DOHH2 (cell line): ENCODE measurements at regions not wholly inside any gene's neighbourhood (a gene's known extent, or its start where the extent isn't known, plus 50 kb on each side); places are given as distances from the start of the nearest gene placed in this dataset.

ENCODE experiments used
- H3F3A ChIP-seq: fragments of 200-600 bp; sonication (generic), shearing (Covaris generic); 2 replicates; pipeline ENCODE4 v1.6.0; 2016; ENCODE audit warnings: antibody characterized with exemption, mild to moderate bottlenecking; ENCODE audit not compliant: control insufficient read depth, insufficient read depth
- H3K27ac ChIP-seq: fragments of 200-600 bp; sonication (generic); 2 replicates; pipeline ENCODE4 v1.5.1; 2014; ENCODE audit warnings: low read depth, mild to moderate bottlenecking, low read length, moderate library complexity
- H3K27me3 ChIP-seq: fragments of 200-600 bp; sonication (generic); 2 replicates; pipeline ENCODE4 v1.6.1; 2014; ENCODE audit warnings: mild to moderate bottlenecking, low read length, mixed read lengths; ENCODE audit not compliant: control insufficient read depth
- H3K36me3 ChIP-seq: fragments of 200-600 bp; sonication (generic); 2 replicates; pipeline ENCODE4 v1.6.1; 2014; ENCODE audit warnings: mild to moderate bottlenecking, low read length, moderate library complexity, mixed read lengths; ENCODE audit not compliant: control insufficient read depth
- H3K4me1 ChIP-seq: fragments of 200-600 bp; sonication (generic); 2 replicates; pipeline ENCODE4 v1.6.1; 2014; ENCODE audit warnings: mild to moderate bottlenecking, low read length, mixed read lengths; ENCODE audit not compliant: control insufficient read depth
- H3K4me2 ChIP-seq: fragments of 200-600 bp; sonication (generic); 2 replicates; pipeline ENCODE4 v1.6.0; 2014; ENCODE audit warnings: mild to moderate bottlenecking, low read length, moderate library complexity
- H3K4me3 ChIP-seq: fragments of 200-600 bp; sonication (generic); 2 replicates; pipeline ENCODE4 v1.5.1; 2014; ENCODE audit warnings: mild to moderate bottlenecking, low read length, mixed read lengths
- H3K79me2 ChIP-seq: fragments of 200-600 bp; sonication (generic); 2 replicates; pipeline ENCODE4 v1.6.1; 2014; ENCODE audit warnings: mild to moderate bottlenecking, low read length, mixed read lengths; ENCODE audit not compliant: control insufficient read depth
- H3K9me2 ChIP-seq: fragments of 200-600 bp; sonication (generic); replicated peaks from 2 replicates; pipeline ENCODE4 v1.6.1; 2014; ENCODE audit warnings: mild to moderate bottlenecking, low read length, mixed read lengths; ENCODE audit not compliant: control insufficient read depth
- H3K9me3 ChIP-seq: fragments of 200-600 bp; sonication (generic); 2 replicates; pipeline ENCODE4 v1.6.1; 2014; ENCODE audit warnings: antibody characterized with exemption, low read length, mixed read lengths; ENCODE audit not compliant: control insufficient read depth, insufficient read depth
- H4K20me1 ChIP-seq: fragments of 200-600 bp; sonication (generic); 2 replicates; pipeline ENCODE4 v1.6.0; 2014; ENCODE audit warnings: low read depth, mild to moderate bottlenecking, antibody characterized with exemption, low read length, moderate library complexity; ENCODE audit not compliant: control insufficient read depth, insufficient read depth
- EZH2phosphoT487 ChIP-seq: fragments of 200-600 bp; sonication (generic); IDR thresholded peaks from 2 replicates; pipeline ENCODE4 v1.6.1; 2017; ENCODE audit warnings: borderline replicate concordance, mild to moderate bottlenecking, antibody characterized with exemption, low read length, moderate library complexity, mixed read lengths
- TF ChIP-seq, protein P1 (sequence below): fragments of 200-600 bp; sonication (generic); IDR thresholded peaks from one replicate; pipeline ENCODE4 v1.5.1; 2014; ENCODE audit warnings: antibody characterized with exemption, mild to moderate bottlenecking, low read depth, low read length; ENCODE audit not compliant: poor library complexity, severe bottlenecking

DNA sequence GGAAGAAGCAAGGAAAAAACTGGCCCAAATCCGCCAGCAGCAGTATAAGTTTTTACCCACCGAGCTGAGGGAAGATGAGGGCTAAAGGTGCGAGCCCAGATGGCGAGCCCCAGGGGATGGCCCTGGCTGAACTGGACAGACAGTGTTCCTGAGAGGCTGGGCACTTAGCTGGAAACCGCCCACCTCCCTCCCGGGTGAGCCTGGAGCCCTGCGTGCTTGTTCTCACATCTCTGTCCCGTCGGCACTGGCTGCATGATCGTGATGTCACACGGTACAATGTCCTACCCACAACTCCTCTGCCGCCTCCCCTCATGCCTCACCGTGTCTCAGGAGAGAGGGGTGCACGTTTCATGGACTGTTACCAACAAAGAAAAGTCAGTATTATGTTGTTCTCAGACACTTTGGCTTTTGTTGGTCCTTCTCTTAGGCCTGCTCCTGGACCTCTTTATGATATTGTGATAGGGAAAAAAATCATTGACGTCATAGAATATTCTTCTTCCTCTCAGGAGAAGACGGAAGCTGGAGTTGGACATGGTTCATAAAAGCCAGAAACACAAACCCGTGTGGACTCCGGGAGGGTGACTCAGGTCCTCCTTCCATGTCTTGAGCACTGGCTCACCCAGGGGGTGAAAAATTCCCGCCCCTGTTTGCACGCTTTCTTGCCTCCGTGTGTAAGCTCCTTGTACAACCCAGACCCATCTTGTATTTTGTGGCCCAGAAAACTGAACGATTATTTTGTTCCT is 201.8 kb upstream of the TPM1 start:
- H3K4me1 ChIP-seq = no peaks in the 10 kb centered on the region
- no peak overlapping the region for H3K27ac ChIP-seq
- H3K9me2 ChIP-seq = no peaks in the 10 kb centered on the region
- H3K9me3 ChIP-seq = no peaks in the 10 kb centered on the region
- H3F3A ChIP-seq = no peaks in the 10 kb centered on the region
- H3K36me3 ChIP-seq = no peaks in the 10 kb centered on the region
- H3K79me2 ChIP-seq = no peaks in the 10 kb centered on the region
- H4K20me1 ChIP-seq = no peaks in the 10 kb centered on the region
- no peak overlapping the region for H3K4me2 ChIP-seq
- no peaks in the 10 kb centered on the region for H3K27me3 ChIP-seq
- TF ChIP-seq, protein P1, sequence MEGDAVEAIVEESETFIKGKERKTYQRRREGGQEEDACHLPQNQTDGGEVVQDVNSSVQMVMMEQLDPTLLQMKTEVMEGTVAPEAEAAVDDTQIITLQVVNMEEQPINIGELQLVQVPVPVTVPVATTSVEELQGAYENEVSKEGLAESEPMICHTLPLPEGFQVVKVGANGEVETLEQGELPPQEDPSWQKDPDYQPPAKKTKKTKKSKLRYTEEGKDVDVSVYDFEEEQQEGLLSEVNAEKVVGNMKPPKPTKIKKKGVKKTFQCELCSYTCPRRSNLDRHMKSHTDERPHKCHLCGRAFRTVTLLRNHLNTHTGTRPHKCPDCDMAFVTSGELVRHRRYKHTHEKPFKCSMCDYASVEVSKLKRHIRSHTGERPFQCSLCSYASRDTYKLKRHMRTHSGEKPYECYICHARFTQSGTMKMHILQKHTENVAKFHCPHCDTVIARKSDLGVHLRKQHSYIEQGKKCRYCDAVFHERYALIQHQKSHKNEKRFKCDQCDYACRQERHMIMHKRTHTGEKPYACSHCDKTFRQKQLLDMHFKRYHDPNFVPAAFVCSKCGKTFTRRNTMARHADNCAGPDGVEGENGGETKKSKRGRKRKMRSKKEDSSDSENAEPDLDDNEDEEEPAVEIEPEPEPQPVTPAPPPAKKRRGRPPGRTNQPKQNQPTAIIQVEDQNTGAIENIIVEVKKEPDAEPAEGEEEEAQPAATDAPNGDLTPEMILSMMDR = no peak
- no peak for TF ChIP-seq EZH2phosphoT487
- no peak overlapping the region for H3K4me3 ChIP-seq

DNA sequence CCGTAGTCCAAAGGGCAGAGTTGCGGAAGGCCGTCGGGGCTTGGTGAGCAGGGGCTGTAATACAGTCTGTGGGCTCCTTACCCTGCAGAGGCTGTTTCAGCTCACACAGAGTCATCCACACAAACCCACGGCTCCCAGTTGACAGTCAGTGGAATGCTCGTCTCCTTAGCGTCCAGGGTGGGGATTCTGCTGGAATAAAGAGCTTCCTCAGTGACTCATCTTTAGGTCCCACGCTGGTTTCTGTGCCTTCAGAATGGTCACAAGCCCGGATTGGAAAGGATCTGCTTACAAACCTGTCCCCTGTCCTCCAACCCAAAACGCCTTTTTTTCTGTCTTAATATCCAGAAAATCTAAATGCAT is 201.3 kb upstream of the TPM1 start:
- no peaks in the 10 kb centered on the region for H3K9me3 ChIP-seq
- no peak overlapping the region for H3K27ac ChIP-seq
- no peaks in the 10 kb centered on the region for H3K36me3 ChIP-seq
- TF ChIP-seq, protein P1 = no peak
- TF ChIP-seq EZH2phosphoT487 = no peak
- H3K4me1 ChIP-seq = no peaks in the 10 kb centered on the region
- H3K27me3 ChIP-seq = no peaks in the 10 kb centered on the region
- H4K20me1 ChIP-seq = no peaks in the 10 kb centered on the region
- H3K9me2 ChIP-seq = no peaks in the 10 kb centered on the region
- no peaks in the 10 kb centered on the region for H3K79me2 ChIP-seq
- no peaks in the 10 kb centered on the region for H3F3A ChIP-seq
- no peak overlapping the region for H3K4me3 ChIP-seq
- H3K4me2 ChIP-seq = no peak overlapping the region

DNA sequence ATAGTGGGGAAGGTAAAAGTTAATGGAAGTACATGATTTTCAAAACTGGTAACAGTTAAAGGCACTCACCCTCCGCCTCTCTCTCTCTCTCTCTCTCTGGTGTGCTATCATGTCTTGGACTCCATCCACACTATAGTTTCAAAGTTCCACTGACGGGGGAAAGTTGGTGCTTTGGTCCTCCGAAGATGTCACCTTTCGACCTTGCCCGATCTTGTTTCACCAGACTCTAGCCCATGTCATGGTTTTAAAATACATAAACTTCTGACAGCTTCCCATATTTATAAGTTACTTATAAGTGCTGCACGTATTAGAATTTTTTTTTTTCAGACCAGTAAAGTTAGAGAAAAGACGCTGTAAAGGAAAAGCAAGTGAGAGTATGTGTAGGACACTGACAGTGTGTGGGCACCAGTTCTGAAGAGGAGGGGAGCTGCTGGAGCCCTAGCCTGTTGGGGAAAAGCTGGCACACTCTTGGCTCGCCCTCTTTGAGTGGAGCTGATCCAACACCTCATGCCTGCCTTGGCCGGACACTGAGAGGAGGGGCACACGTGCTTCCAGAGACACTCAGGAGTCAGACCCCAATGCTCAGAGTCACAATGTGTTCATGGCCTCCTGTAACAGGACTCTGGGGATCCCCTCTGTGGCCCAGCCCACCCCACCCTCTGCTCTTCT is 200.5 kb upstream of the TPM1 start:
- no peak overlapping the region for H3K4me3 ChIP-seq
- no peaks in the 10 kb centered on the region for H3F3A ChIP-seq
- no peaks in the 10 kb centered on the region for H3K4me1 ChIP-seq
- no peaks in the 10 kb centered on the region for H4K20me1 ChIP-seq
- H3K9me2 ChIP-seq = no peaks in the 10 kb centered on the region
- H3K9me3 ChIP-seq = no peaks in the 10 kb centered on the region
- H3K4me2 ChIP-seq = no peak overlapping the region
- H3K79me2 ChIP-seq = no peaks in the 10 kb centered on the region
- TF ChIP-seq, protein P1 = no peak
- TF ChIP-seq EZH2phosphoT487 = no peak
- H3K27me3 ChIP-seq = no peaks in the 10 kb centered on the region
- H3K27ac ChIP-seq = no peak overlapping the region
- no peaks in the 10 kb centered on the region for H3K36me3 ChIP-seq
